ENCODE measurements at regions not wholly inside any gene's neighbourhood (a gene's known extent, or its start where the extent isn't known, plus 50 kb on each side); places are given as distances from the start of the nearest gene placed in this dataset.

DNA sequence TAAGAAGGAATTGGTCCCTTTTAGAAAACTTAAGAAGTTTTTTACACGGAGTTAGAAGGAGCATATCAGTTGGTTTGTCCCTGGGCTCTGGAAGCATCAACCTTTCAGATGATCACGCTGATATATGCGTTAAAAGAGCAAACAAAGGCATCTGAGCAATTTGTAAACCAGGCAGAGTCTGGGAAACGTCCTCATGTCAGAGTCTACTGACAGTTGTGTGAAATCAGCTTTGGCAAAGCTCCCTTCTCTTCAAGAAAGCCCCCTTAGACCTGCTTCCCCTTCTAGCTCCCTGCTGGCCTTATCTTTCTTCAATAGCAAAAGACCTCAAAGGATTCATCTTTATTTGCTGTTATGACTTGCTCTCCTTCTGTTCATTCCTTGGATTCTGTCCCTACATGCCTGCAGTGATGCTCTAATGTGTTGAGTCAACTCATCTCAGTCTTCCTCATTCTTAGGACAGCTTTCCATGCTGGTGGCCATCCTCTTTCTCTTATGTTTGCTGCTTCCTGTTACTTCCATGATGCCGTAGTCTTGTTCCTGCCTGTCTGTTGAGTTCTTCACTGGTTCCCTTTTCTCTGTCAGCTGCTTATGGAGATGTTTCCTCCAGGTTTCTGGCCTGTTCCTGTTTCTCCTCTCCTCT, 106.5 kb upstream of the BMPER start:
- ChIA-PET POLR2A (no interaction called here), CTCF (interaction anchor here (1.8 kb wide), 1 partner anchor 9 kb away, joined by 10 read pairs; no protein-coding TSS in a partner anchor)
- TF ChIP-seq FOXM1 (IDR thresholded peaks at IDR 0.05; ENCODE audit: borderline replicate concordance) (no peak), ZNF384 (IDR thresholded peaks at IDR 0.05) (no peak), LEF1 (IDR thresholded peaks at IDR 0.05; ENCODE audit: borderline replicate concordance) (no peak), BHLHE40 (IDR thresholded peaks at IDR 0.05; ENCODE audit: borderline replicate concordance) (no peak), FOXK2 (IDR thresholded peaks at IDR 0.05) (no peak), L3MBTL2 (conservative IDR thresholded peaks at IDR 0.05) (no peak), CTBP1 (IDR thresholded peaks at IDR 0.05; ENCODE audit: borderline replicate concordance) (no peak), NFRKB (IDR thresholded peaks at IDR 0.05) (no peak), HDGF (IDR thresholded peaks at IDR 0.05; ENCODE audit: borderline replicate concordance) (no peak), SUZ12 (IDR thresholded peaks at IDR 0.05) (no peak), TARDBP (IDR thresholded peaks at IDR 0.05) (no peak), SP1 (IDR thresholded peaks at IDR 0.05) (no peak), ARNT (IDR thresholded peaks at IDR 0.05) (no peak), ELF4 (IDR thresholded peaks at IDR 0.05) (no peak), FOXA1 (IDR thresholded peaks at IDR 0.05) (no peak)
- TF ChIP-seq, protein P1, sequence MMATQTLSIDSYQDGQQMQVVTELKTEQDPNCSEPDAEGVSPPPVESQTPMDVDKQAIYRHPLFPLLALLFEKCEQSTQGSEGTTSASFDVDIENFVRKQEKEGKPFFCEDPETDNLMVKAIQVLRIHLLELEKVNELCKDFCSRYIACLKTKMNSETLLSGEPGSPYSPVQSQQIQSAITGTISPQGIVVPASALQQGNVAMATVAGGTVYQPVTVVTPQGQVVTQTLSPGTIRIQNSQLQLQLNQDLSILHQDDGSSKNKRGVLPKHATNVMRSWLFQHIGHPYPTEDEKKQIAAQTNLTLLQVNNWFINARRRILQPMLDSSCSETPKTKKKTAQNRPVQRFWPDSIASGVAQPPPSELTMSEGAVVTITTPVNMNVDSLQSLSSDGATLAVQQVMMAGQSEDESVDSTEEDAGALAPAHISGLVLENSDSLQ (IDR thresholded peaks at IDR 0.05), result no peak
- DNase-seq (ENCODE audit: extremely low spot score), result no peak

DNA sequence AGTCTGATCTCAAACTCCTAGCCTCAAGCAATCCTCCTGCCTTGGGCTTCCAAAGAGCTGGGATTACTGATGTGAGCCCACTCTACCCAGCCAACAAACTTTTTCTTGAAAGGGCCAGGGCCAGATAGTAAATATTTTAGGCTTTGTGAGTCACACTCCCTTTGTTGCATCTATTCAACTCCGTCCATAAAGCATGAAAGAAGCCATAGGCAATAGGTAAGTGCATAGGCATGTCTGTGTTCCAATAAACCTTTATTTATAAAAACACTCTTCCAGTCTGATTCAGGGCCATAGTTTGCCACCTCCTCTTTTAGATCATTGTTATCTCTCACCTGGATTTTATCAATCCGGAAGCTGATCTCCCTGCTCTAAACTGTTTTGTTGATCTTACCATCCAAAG, 105.6 kb upstream of the BMPER start:
- TF ChIP-seq ELF4 (IDR thresholded peaks at IDR 0.05) (no peak), NFRKB (IDR thresholded peaks at IDR 0.05) (no peak), BHLHE40 (IDR thresholded peaks at IDR 0.05; ENCODE audit: borderline replicate concordance) (no peak), SP1 (IDR thresholded peaks at IDR 0.05) (no peak), SUZ12 (IDR thresholded peaks at IDR 0.05) (no peak), L3MBTL2 (conservative IDR thresholded peaks at IDR 0.05) (no peak), FOXM1 (IDR thresholded peaks at IDR 0.05; ENCODE audit: borderline replicate concordance) (no peak), ZNF384 (IDR thresholded peaks at IDR 0.05) (no peak)
- TF ChIP-seq, protein P1 (IDR thresholded peaks at IDR 0.05), result no peak
- CTCF ChIA-PET, result no interaction called here
- POLR2A ChIA-PET, result no interaction called here
- DNase-seq (ENCODE audit: extremely low spot score), result no peak

DNA sequence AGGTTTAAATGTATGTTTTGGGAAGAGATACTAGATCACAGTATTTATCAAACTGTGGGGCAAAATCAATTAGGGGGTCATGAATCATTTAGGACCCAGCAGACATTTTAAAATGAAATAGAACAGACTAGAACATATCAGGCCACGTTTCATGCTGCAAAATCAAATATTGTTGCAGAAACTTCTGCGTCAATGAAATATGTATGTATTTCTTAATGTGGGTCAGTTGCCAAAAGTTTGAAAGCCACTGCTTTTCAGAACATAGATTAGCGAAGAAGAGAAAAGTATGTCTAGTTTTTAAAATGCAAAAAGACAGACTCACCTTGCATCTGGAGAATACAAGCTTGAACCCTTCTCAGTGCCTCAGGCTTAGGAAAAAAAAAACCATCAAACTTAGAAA, 102.7 kb upstream of the BMPER start:
- no peak for DNase-seq (ENCODE audit: extremely low spot score)
- CTCF ChIA-PET, result interaction anchor here (0.6 to 0.7 kb wide), 2 partner anchors 85 to 343 kb away, joined by 3 read pairs; no protein-coding TSS in a partner anchor
- POLR2A ChIA-PET, result no interaction called here
- TF ChIP-seq FOXK2 (IDR thresholded peaks at IDR 0.05) (no peak), NFRKB (IDR thresholded peaks at IDR 0.05) (no peak), FOXM1 (IDR thresholded peaks at IDR 0.05; ENCODE audit: borderline replicate concordance) (no peak), L3MBTL2 (conservative IDR thresholded peaks at IDR 0.05) (no peak), SP1 (IDR thresholded peaks at IDR 0.05) (no peak), ELF4 (IDR thresholded peaks at IDR 0.05) (no peak), BHLHE40 (IDR thresholded peaks at IDR 0.05; ENCODE audit: borderline replicate concordance) (no peak), CTBP1 (IDR thresholded peaks at IDR 0.05; ENCODE audit: borderline replicate concordance) (no peak), FOXA1 (IDR thresholded peaks at IDR 0.05) (no peak), HDGF (IDR thresholded peaks at IDR 0.05; ENCODE audit: borderline replicate concordance) (no peak), ARNT (IDR thresholded peaks at IDR 0.05) (no peak)
- TF ChIP-seq, protein P1 (IDR thresholded peaks at IDR 0.05), result no peak

DNA sequence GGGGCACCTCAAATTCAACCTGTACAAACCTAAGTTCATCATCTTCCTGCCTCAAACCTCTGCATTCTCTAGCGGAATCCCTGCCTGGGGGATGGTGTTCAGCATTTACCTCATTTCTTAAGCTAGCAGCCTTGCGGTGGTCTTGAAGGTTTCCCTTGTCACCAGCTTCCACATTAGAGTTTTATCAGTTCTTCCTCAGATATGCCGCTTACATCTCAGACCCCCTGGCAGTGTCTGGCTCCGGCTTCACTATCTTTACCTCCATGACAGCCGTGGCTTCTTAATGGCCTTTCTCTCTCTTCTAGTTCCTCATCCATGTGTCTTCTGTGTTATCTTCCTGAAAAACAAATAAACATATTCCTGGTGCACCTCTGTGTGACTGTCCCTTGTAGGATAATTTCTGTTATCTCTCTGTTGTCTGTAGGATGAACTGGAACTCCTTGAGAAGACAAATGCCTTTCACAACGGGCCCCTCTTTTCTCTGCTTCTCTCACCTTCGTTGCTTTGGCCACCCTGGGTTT, 101.1 kb upstream of the BMPER start:
- POLR2A ChIA-PET, result no interaction called here
- TF ChIP-seq SP1 (IDR thresholded peaks at IDR 0.05), result no peak
- no peak for TF ChIP-seq LEF1 (IDR thresholded peaks at IDR 0.05; ENCODE audit: borderline replicate concordance)
- TF ChIP-seq ELF4 (IDR thresholded peaks at IDR 0.05), result no peak
- TF ChIP-seq FOXK2 (IDR thresholded peaks at IDR 0.05), result no peak
- TF ChIP-seq HDGF (IDR thresholded peaks at IDR 0.05; ENCODE audit: borderline replicate concordance), result no peak
- TF ChIP-seq, protein P1 (IDR thresholded peaks at IDR 0.05), result no peak
- no peak for TF ChIP-seq FOXA1 (IDR thresholded peaks at IDR 0.05)
- no peak for TF ChIP-seq L3MBTL2 (conservative IDR thresholded peaks at IDR 0.05)
- TF ChIP-seq BHLHE40 (IDR thresholded peaks at IDR 0.05; ENCODE audit: borderline replicate concordance), result no peak
- TF ChIP-seq ARNT (IDR thresholded peaks at IDR 0.05), result no peak
- TF ChIP-seq CTBP1 (IDR thresholded peaks at IDR 0.05; ENCODE audit: borderline replicate concordance), result no peak
- DNase-seq (ENCODE audit: extremely low spot score), result no peak
- CTCF ChIA-PET, result no interaction called here

DNA sequence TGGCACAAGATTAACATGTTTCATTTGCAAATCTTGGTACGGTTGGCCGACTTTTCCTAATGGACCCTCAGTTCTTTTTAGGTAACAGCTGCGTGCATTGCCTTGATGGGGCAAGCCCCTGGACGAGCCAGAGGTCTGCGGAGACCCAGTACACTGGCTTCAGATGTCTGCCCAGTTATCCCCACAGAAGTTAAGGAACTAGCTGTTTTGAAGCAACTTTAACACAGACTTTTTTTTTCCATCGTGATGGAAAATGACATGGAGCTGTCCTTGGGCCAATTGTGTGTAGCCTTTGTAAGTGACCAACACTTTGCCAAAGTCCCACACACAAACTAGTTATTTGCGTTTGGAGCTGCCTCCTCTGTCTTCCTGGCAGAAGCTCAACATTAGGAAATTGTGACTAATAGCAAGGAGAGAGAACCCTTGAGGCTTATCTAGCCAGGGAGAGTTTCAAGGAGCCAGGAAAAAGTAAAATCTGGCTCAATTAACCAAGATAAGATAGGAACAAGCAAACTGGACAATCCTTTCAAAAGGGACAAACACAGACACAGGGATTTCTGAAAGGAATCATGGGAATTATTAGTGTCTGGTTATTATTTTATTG, 99.6 kb upstream of the BMPER start:
- ChIA-PET POLR2A (no interaction called here), CTCF (interaction anchor here (0.9 to 2.8 kb wide), 7 partner anchors 9 to 269 kb away, joined by 3 to 15 read pairs (median 6); no protein-coding TSS in a partner anchor)
- no peak for DNase-seq (ENCODE audit: extremely low spot score)
- no peak for TF ChIP-seq FOXA1 (IDR thresholded peaks at IDR 0.05)
- no peak for TF ChIP-seq SUZ12 (IDR thresholded peaks at IDR 0.05)
- no peak for TF ChIP-seq SP1 (IDR thresholded peaks at IDR 0.05)
- TF ChIP-seq ELF4 (IDR thresholded peaks at IDR 0.05), result no peak
- no peak for TF ChIP-seq FOXK2 (IDR thresholded peaks at IDR 0.05)
- no peak for TF ChIP-seq CTBP1 (IDR thresholded peaks at IDR 0.05; ENCODE audit: borderline replicate concordance)
- TF ChIP-seq FOXM1 (IDR thresholded peaks at IDR 0.05; ENCODE audit: borderline replicate concordance), result no peak
- no peak for TF ChIP-seq HDGF (IDR thresholded peaks at IDR 0.05; ENCODE audit: borderline replicate concordance)
- no peak for TF ChIP-seq BHLHE40 (IDR thresholded peaks at IDR 0.05; ENCODE audit: borderline replicate concordance)
- TF ChIP-seq, protein P1 (IDR thresholded peaks at IDR 0.05), result no peak
- no peak for TF ChIP-seq NFRKB (IDR thresholded peaks at IDR 0.05)
- no peak for TF ChIP-seq L3MBTL2 (conservative IDR thresholded peaks at IDR 0.05)
- no peak for TF ChIP-seq ZNF384 (IDR thresholded peaks at IDR 0.05)
- no peak for TF ChIP-seq TARDBP (IDR thresholded peaks at IDR 0.05)
- no peak for TF ChIP-seq LEF1 (IDR thresholded peaks at IDR 0.05; ENCODE audit: borderline replicate concordance)
- TF ChIP-seq ARNT (IDR thresholded peaks at IDR 0.05), result no peak
